GM23338 (cell line): ENCODE measurements at regions not wholly inside any gene's neighbourhood (a gene's known extent, or its start where the extent isn't known, plus 50 kb on each side); places are given as distances from the start of the nearest gene placed in this dataset.

Source experiments
- ATAC-seq: fragments of 200-7000 bp; cut with Tn5 transposase; 3 replicates; pipeline ENCODE4 v1.9.1; 2020
- DNase-seq: peaks from one replicate; pipeline ENCODE4 v3.0.0-alpha.2; 2015; ENCODE audit warnings: low spot score
- H2AFZ ChIP-seq: fragments of 200-600 bp; sonication (generic); 2 replicates; pipeline ENCODE4 v1.8.0; 2016; ENCODE audit warnings: antibody characterized with exemption, mild to moderate bottlenecking, moderate library complexity
- H3F3A ChIP-seq: fragments of 200-600 bp; sonication (generic); replicated peaks from 2 replicates; pipeline ENCODE4 v1.8.0; 2017; ENCODE audit warnings: antibody characterized with exemption, mixed run types, low read depth
- H3K27ac ChIP-seq: fragments of 200-600 bp; sonication (generic); 2 replicates; pipeline ENCODE4 v1.6.1; 2016; ENCODE audit warnings: low read depth
- H3K27me3 ChIP-seq: fragments of 200-600 bp; sonication (generic); 2 replicates; pipeline ENCODE4 v1.8.0; 2016; ENCODE audit warnings: mild to moderate bottlenecking, mixed run types, moderate library complexity; ENCODE audit not compliant: insufficient read depth
- H3K36me3 ChIP-seq: fragments of 200-600 bp; sonication (generic); 2 replicates; pipeline ENCODE4 v1.8.0; 2016; ENCODE audit warnings: mild to moderate bottlenecking; ENCODE audit not compliant: insufficient read depth
- H3K4me1 ChIP-seq: fragments of 200-600 bp; sonication (generic); 2 replicates; pipeline ENCODE4 v1.8.0; 2016; ENCODE audit warnings: mild to moderate bottlenecking, moderate library complexity; ENCODE audit not compliant: insufficient read depth
- H3K4me2 ChIP-seq: fragments of 200-600 bp; sonication (generic); 2 replicates; pipeline ENCODE4 v1.7.1; 2017; ENCODE audit warnings: mixed run types
- H3K4me3 ChIP-seq: fragments of 200-600 bp; sonication (generic); 2 replicates; pipeline ENCODE4 v1.6.1; 2016; ENCODE audit warnings: mixed run types
- H3K79me2 ChIP-seq: fragments of 200-600 bp; sonication (generic); replicated peaks from 2 replicates; pipeline ENCODE4 v1.8.0; 2017; ENCODE audit warnings: mild to moderate bottlenecking; ENCODE audit not compliant: insufficient read depth
- H3K9me2 ChIP-seq: fragments of 200-600 bp; sonication (generic); 2 replicates; pipeline ENCODE4 v1.8.0; 2017; ENCODE audit not compliant: insufficient read depth
- H4K20me1 ChIP-seq: fragments of 200-600 bp; sonication (generic); replicated peaks from 2 replicates; pipeline ENCODE4 v1.8.0; 2017; ENCODE audit warnings: mild to moderate bottlenecking; ENCODE audit not compliant: insufficient read depth
- H3K27ac Mint-ChIP-seq: 2 replicates; pipeline ENCODE4 v1.8.0; 2020; ENCODE audit warnings: inconsistent platforms, mild to moderate bottlenecking, moderate library complexity, mixed read lengths
- H3K27me3 Mint-ChIP-seq: 3 replicates; pipeline ENCODE4 v1.8.0; 2022; ENCODE audit warnings: low read depth, mild to moderate bottlenecking, moderate library complexity, mixed read lengths, inconsistent platforms; ENCODE audit not compliant: insufficient read depth, poor library complexity
- H3K36me3 Mint-ChIP-seq: 3 replicates; pipeline ENCODE4 v1.8.0; 2021; ENCODE audit warnings: low read depth, mild to moderate bottlenecking, inconsistent platforms, moderate library complexity, mixed read lengths
- H3K4me1 Mint-ChIP-seq: 3 replicates; pipeline ENCODE4 v1.8.0; 2020; ENCODE audit warnings: mild to moderate bottlenecking, inconsistent platforms, mixed read lengths
- H3K4me3 Mint-ChIP-seq: 3 replicates; pipeline ENCODE4 v1.8.0; 2021; ENCODE audit warnings: moderate library complexity, mild to moderate bottlenecking, inconsistent platforms, mixed read lengths
- H3K9me3 Mint-ChIP-seq: 3 replicates; pipeline ENCODE4 v1.8.0; 2020; ENCODE audit warnings: moderate library complexity, mild to moderate bottlenecking, inconsistent platforms, mixed read lengths
- CREB1 ChIP-seq: fragments of 250-450 bp; sonication (Bioruptor Pico); IDR thresholded peaks from 2 replicates; pipeline ENCODE4 v1.5.0; 2020; ENCODE audit warnings: low read depth, mild to moderate bottlenecking, moderate library complexity
- EZH2phosphoT487 ChIP-seq: fragments of 200-600 bp; sonication (generic); IDR thresholded peaks from one replicate; pipeline ENCODE4 v1.8.1; 2018; ENCODE audit warnings: antibody characterized with exemption; ENCODE audit not compliant: unreplicated experiment
- JUNB ChIP-seq: IDR thresholded peaks from one replicate; pipeline ENCODE4 v1.6.1; 2016; ENCODE audit warnings: antibody characterized with exemption; ENCODE audit not compliant: unreplicated experiment
- ZNF114 ChIP-seq: fragments of 250-450 bp; sonication (Bioruptor Pico); IDR thresholded peaks from 2 replicates; pipeline ENCODE4 v1.5.0; 2020; ENCODE audit warnings: mild to moderate bottlenecking, moderate library complexity
- ZNF331 ChIP-seq: fragments of 250-450 bp; sonication (Bioruptor Pico); IDR thresholded peaks from 2 replicates; pipeline ENCODE4 v1.5.0; 2020; ENCODE audit warnings: low read depth, mild to moderate bottlenecking, moderate library complexity
- TF ChIP-seq, protein P1 (sequence below): fragments of 250-450 bp; sonication (Bioruptor Pico); IDR thresholded peaks from 2 replicates; pipeline ENCODE4 v1.5.0; 2020; ENCODE audit warnings: mild to moderate bottlenecking, moderate library complexity
- TF ChIP-seq, protein P2 (sequence below): IDR thresholded peaks from one replicate; pipeline ENCODE4 v1.6.1; 2018; ENCODE audit warnings: antibody characterized with exemption; ENCODE audit not compliant: unreplicated experiment

DNA sequence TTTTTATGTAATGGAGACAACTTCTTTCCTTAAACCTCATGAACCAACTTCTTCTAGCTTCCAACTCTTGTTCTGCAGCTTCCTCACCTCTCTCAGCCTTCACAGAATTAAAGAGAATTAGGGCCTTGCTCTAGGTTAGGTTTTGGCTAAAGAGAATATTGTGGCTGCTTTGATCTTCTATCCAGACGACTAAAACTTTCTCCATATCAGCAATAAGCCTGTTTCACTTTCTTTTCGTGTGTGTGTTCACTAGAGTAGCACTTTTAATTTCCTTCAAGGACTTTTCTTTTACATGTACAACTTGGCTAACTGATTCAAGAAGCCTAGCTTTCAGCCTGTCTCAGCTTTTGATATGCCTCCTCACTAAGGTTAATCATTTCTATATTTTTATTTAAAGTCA lies 596.1 kb upstream of the NRSN1 start (continued):
- TF ChIP-seq, protein P1, sequence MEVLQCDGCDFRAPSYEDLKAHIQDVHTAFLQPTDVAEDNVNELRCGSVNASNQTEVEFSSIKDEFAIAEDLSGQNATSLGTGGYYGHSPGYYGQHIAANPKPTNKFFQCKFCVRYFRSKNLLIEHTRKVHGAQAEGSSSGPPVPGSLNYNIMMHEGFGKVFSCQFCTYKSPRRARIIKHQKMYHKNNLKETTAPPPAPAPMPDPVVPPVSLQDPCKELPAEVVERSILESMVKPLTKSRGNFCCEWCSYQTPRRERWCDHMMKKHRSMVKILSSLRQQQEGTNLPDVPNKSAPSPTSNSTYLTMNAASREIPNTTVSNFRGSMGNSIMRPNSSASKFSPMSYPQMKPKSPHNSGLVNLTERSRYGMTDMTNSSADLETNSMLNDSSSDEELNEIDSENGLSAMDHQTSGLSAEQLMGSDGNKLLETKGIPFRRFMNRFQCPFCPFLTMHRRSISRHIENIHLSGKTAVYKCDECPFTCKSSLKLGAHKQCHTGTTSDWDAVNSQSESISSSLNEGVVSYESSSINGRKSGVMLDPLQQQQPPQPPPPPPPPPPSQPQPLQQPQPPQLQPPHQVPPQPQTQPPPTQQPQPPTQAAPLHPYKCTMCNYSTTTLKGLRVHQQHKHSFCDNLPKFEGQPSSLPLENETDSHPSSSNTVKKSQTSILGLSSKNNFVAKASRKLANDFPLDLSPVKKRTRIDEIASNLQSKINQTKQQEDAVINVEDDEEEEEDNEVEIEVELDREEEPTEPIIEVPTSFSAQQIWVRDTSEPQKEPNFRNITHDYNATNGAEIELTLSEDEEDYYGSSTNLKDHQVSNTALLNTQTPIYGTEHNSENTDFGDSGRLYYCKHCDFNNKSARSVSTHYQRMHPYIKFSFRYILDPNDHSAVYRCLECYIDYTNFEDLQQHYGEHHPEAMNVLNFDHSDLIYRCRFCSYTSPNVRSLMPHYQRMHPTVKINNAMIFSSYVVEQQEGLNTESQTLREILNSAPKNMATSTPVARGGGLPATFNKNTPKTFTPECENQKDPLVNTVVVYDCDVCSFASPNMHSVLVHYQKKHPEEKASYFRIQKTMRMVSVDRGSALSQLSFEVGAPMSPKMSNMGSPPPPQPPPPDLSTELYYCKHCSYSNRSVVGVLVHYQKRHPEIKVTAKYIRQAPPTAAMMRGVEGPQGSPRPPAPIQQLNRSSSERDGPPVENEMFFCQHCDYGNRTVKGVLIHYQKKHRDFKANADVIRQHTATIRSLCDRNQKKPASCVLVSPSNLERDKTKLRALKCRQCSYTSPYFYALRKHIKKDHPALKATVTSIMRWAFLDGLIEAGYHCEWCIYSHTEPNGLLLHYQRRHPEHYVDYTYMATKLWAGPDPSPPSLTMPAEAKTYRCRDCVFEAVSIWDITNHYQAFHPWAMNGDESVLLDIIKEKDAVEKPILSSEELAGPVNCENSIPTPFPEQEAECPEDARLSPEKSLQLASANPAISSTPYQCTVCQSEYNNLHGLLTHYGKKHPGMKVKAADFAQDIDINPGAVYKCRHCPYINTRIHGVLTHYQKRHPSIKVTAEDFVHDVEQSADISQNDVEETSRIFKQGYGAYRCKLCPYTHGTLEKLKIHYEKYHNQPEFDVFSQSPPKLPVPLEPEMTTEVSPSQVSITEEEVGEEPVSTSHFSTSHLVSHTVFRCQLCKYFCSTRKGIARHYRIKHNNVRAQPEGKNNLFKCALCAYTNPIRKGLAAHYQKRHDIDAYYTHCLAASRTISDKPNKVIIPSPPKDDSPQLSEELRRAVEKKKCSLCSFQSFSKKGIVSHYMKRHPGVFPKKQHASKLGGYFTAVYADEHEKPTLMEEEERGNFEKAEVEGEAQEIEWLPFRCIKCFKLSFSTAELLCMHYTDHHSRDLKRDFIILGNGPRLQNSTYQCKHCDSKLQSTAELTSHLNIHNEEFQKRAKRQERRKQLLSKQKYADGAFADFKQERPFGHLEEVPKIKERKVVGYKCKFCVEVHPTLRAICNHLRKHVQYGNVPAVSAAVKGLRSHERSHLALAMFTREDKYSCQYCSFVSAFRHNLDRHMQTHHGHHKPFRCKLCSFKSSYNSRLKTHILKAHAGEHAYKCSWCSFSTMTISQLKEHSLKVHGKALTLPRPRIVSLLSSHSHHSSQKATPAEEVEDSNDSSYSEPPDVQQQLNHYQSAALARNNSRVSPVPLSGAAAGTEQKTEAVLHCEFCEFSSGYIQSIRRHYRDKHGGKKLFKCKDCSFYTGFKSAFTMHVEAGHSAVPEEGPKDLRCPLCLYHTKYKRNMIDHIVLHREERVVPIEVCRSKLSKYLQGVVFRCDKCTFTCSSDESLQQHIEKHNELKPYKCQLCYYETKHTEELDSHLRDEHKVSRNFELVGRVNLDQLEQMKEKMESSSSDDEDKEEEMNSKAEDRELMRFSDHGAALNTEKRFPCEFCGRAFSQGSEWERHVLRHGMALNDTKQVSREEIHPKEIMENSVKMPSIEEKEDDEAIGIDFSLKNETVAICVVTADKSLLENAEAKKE (CRISPR knock-in tag), result no peak
- TF ChIP-seq, protein P2, sequence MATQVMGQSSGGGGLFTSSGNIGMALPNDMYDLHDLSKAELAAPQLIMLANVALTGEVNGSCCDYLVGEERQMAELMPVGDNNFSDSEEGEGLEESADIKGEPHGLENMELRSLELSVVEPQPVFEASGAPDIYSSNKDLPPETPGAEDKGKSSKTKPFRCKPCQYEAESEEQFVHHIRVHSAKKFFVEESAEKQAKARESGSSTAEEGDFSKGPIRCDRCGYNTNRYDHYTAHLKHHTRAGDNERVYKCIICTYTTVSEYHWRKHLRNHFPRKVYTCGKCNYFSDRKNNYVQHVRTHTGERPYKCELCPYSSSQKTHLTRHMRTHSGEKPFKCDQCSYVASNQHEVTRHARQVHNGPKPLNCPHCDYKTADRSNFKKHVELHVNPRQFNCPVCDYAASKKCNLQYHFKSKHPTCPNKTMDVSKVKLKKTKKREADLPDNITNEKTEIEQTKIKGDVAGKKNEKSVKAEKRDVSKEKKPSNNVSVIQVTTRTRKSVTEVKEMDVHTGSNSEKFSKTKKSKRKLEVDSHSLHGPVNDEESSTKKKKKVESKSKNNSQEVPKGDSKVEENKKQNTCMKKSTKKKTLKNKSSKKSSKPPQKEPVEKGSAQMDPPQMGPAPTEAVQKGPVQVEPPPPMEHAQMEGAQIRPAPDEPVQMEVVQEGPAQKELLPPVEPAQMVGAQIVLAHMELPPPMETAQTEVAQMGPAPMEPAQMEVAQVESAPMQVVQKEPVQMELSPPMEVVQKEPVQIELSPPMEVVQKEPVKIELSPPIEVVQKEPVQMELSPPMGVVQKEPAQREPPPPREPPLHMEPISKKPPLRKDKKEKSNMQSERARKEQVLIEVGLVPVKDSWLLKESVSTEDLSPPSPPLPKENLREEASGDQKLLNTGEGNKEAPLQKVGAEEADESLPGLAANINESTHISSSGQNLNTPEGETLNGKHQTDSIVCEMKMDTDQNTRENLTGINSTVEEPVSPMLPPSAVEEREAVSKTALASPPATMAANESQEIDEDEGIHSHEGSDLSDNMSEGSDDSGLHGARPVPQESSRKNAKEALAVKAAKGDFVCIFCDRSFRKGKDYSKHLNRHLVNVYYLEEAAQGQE, result no peak
- TF ChIP-seq ZNF331, result no peak

DNA sequence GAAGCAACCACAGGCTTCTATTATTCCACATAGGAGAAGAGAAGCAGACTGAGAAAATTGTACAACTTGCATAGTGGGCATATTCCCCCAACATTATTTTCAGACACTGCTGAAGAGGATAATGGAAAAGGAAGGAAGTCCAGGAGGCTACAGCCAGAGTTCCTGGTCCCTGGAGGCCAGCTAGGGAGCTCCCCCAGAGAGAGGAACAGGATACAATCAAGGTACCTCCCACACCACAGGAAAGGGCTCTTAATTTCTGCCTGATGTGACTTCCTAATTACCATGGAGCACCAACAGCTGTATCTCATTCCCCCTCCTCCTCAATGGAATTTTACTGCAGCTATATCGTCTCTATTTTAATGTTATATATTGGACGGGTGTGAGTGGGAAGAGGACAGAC lies 594.3 kb upstream of the NRSN1 start:
- Mint-ChIP-seq H3K4me3 (no peak overlapping the region), H3K4me1 (peaks cover 9% of the 10 kb centered on the region; the same call in 2 of the 3 replicates), H3K27me3 (no peaks in the 10 kb centered on the region), H3K27ac (no peak overlapping the region), H3K36me3 (no peaks in the 10 kb centered on the region), H3K9me3 (0 out of 3 replicates have a peak, but pooled peaks cover 4% of the 10 kb centered on the region)
- no peak overlapping the region for H3K27ac ChIP-seq
- H3K4me1 ChIP-seq, result no peaks in the 10 kb centered on the region
- H3F3A ChIP-seq, result no peaks in the 10 kb centered on the region
- peaks cover 12% of the 10 kb centered on the region for H3K9me2 ChIP-seq
- no peaks in the 10 kb centered on the region for H4K20me1 ChIP-seq
- no peak overlapping the region for H3K4me3 ChIP-seq
- H3K27me3 ChIP-seq, result no peaks in the 10 kb centered on the region
- no peak for DNase-seq
- no peak overlapping the region for H2AFZ ChIP-seq
- H3K79me2 ChIP-seq, result no peaks in the 10 kb centered on the region
- ATAC-seq, result no peak
- H3K4me2 ChIP-seq, result no peak overlapping the region
- no peaks in the 10 kb centered on the region for H3K36me3 ChIP-seq
- no peak for TF ChIP-seq JUNB
- TF ChIP-seq ZNF114, result no peak
- TF ChIP-seq CREB1 (CRISPR knock-in tag), result no peak
- no peak for TF ChIP-seq EZH2phosphoT487
- TF ChIP-seq, protein P1 (CRISPR knock-in tag), result no peak
